ENCODE measurements at regions not wholly inside any gene's neighbourhood (a gene's known extent, or its start where the extent isn't known, plus 50 kb on each side); places are given as distances from the start of the nearest gene placed in this dataset.

DNA sequence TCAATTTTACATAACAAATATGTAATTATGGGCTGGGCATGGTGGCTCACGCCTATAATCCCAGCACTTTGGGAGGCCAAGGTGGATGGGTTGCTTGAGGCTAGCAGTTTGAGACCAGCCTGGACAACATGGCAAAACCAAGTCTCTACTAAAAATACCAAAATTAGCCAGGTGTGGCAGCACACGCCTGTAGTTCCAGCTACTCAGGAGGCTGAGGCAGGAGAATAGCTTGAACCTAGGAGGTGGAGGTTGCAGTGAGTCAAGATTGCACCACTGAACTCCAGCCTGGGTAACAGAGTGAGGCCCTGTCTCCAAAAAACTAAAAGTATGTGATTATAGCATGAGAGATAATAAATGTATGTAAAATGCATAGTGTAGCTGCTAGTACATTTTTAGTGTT is 229.0 kb downstream of the PPARGC1A start:
- no peak for DNase-seq

DNA sequence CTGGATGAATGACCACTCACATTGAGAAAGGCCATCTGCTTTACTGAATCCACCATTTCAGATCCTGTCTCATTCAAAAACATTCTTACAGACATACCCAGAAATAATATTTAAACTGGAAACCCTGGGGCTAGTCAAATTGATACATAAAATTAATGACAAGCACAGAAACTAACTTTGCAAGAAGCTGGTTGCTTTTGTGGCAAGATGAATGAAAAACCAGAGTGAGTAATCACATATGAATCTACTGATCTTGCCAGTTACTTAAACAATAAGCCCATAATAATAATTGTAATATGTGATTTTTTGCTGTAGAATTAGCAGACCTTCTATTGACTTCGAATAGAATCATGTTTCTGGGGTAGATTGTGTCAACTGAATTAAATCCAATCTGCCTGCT is 235.1 kb downstream of the PPARGC1A start:
- DNase-seq = no peak

- no peak for DNase-seq
Measured at GRCh38 chr4:23648854-23649596, 240.8 kb downstream of the PPARGC1A start.

DNA sequence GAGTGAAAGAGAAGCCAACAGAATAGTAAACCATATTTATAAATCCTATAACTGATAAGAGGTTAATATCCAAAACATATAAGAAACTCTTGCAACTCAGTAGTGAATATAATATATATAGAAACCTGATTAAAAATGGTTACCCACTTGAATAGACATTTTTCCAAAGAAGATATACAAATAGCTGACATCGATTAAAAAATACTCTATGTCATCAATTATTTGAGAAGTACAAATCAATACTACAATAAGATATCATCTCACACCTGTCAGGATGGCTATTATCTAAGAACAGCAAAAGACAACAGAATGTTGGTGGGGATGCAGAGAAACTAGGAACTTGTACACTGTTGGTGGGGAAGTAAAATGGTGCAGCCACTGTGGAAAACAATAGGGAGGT is 254.4 kb downstream of the PPARGC1A start:
- DNase-seq = no peak

GRCh38 chr4:23631255-23631950 is 258.4 kb downstream of the PPARGC1A start:
- no peak for DNase-seq

DNA sequence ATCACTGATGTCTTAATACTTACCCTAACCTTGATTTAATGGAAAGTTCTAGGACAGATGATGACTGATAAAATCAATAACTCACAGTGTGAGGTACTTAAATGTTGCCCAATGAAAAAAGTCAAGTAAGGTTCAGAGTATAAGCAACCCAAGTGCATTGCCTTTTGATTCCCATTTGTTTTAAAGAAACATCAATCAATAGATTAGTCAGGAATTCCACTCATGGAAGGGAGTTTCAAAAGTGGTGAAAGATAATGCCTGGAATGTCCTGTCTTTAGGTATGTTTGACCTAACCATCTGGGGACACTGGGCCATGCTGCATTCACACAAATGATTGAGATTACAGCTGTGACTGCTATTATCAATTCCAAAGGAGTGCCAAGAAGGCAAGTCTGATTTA is 259.7 kb downstream of the PPARGC1A start:
- no peak for DNase-seq

DNA sequence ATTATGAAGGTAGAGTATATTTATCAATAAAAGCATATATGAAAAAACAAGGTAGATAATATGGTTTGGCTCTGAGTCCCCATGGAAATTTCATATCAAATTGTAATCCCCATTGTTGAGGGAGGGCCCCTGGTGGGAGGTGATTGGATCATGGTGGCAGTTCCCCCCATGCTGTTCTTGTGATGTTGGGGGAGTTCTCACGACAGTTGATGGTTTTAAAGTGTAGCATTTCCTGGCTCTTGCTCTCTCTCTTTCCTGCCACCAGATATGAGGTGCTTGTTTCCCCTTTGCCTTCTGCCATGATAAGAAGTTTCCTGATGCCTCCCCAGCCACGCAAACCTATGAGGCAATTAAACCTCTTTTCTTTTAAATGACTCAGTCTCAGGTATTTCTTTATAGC is 260.4 kb downstream of the PPARGC1A start:
- no peak for DNase-seq

DNA sequence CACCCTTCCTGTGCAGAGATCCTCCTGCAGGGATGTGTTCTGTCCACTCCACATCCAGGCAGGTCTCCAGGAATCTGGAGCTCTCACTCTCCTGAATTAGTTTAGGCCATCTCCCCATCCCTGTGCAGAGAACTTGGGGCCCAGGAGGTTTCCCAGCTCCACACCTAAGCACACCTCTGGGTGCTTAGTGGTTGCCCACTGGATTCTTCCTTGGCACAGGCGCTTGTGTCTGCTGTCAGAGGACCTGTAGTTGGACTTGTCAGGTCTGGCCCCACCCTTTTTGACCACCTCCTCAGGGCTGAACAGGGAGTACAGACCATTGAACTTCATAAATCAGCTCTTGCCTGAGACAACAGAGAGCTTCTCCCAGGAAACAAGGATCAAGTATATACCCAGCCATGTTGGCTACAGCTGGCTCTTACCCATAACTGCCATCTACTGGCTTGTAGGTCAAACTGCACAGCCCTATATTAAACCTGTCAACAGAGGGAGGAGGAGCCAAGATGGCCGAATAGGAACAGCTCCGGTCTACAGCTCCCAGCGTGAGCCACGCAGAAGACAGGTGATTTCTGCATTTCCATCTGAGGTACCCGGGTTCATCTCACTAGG is 275.5 kb downstream of the PPARGC1A start:
- no peak for DNase-seq

DNA sequence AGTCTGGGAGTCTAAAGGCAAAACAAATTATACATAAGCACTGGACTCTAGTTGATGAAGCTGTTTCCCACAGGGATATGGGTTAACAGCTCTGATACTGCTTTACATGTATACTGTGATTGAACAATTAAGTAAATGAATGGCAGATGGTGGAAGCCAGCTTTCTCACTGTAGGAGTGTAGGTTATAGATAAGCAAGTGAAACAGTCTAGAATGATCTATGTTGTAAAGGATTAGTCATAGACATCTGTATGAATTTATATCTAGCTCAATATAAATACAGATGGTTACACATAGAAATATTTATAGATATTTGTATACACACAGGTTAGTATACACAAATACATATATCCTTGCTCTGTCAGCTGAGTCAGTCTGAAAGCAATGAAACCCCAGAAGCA is 276.1 kb downstream of the PPARGC1A start:
- DNase-seq = no peak

GRCh38 chr4:23602720-23603119 is 287.1 kb downstream of the PPARGC1A start:
- DNase-seq = no peak

GRCh38 chr4:23594125-23594524 is 295.7 kb downstream of the PPARGC1A start:
- DNase-seq = no peak

DNA sequence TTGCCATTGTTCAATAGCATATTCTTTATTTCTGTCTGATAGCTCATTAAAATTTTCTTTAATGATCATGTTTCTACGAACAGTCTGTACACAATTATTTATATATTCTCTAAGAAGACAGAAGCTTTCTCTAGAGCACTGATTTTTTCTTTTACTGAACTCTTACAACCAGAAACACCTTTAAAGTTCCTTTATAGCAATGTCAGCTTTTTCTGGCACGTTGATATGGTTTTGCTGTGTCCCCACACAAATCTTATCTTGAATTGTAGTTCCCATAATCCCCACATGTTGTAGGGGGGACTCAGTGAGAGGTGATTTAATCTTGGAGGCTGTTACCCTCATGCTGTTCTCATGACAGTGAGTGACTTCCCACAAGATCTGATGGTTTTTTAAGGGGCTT is 299.4 kb downstream of the PPARGC1A start:
- no peak for DNase-seq

DNA sequence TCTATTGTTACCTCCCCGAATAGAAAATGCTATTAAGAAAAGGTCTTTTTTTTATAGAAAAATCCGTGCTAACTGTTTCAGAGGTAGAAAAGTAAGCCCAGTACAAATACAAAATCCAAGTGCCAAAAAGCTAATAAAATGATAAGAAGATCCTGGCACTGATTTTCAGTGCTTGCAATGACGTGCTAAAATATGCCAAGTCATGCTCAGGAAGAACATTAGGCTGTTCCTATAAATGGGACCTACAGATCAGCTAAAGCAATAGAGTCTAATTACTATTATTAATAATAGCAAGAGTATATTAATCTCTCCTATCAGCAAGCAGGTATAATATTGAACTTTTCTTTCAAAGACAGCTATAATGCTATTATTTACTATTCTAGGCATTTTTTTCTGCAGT is 305.8 kb downstream of the PPARGC1A start:
- DNase-seq = no peak

DNA sequence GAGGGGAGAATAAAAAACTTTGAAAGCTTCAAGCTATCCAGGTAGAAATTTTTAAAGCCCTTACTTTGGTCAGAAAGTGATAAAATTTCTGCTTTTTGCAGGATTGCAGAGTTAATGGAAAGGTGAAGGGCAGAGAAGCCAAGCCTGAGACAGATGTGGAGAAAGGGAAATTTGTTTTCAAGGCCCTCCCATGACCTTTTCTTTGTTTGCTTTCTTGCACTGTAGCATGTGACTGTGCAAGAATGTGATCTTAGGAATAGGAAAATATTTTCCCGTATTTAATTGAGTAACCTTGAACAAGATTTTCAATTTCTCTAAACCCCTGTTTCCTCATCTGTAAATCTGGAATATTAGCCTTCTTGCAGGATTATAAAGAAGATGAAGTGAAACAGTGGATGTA is 307.2 kb downstream of the PPARGC1A start:
- DNase-seq = no peak

DNA sequence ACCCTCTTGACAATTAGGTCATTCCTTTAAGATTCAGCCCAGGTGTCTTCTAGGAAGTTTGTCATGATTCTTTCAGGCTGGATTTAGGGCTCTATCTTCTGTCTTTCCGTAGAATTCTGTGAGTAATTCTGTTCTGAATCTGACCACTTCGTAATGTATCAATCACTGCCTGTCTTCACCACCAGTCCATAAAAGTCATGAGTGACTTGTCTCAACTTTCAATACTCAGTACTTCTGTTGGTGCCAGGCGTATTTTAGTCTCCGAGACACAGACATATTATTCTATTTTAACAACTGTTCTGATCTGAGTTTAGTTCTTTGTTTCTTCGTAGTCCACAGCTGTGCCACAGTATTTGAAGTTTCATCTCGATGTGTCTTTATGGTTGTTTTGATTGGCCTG is 310.7 kb downstream of the PPARGC1A start:
- no peak for DNase-seq

DNA sequence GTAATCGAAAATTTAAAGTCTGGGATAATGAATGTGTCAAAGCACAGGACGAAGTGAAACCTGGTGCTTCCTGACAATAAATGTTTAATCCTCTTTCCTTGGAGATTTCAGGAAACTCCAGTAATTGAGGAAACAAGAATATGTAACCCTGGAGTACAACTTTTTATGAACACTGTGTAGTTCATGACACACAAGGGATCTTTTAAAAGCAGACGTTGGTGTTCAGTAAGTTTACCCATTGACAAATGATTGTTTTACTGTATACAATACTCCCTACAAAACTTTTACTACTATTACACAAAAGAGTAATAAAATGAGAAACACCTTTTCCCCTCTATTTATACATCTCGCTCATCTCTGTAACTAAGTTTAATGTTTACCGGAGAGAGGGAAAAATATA is 312.4 kb downstream of the PPARGC1A start:
- DNase-seq = no peak

DNA sequence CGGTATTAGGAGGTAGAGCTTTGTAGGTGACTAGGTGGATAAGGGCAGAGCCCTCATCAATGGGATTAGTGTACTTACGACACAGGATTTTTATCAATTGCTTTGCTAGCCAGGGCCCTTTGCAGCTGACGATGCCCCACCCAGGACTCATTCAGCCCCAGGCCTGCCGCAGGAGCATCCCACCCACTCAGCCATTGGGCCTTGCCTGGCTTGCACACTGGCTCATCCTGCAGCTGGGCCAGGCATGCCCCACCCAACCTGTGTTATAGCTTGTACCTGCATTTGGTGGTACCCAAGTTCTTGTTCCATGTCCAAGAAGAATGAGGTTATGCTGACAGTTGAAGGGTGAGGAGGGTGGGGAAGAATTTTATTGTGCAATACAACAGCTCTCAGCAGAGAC is 317.5 kb downstream of the PPARGC1A start:
- no peak for DNase-seq

GRCh38 chr4:23567338-23567737 is 322.5 kb downstream of the PPARGC1A start:
- DNase-seq = no peak

DNA sequence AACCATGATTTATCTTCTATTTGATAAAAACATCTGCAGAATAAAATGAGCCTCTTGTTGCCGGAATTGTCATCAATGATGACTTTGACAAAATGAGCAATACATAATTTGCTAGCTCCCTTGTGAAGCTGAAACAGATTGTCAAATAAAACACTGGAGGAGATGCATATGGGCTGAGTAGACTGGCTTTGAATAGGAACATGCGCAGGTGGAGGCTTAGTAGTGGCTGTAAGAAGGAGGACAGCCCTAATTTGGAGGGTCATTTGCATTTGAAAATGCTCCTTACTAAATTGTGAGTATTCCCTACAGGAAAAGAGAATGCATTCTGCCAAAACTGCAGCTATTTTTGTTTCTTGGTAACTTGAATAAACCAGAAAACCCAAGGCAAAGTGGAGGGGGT is 329.1 kb downstream of the PPARGC1A start:
- DNase-seq = no peak

GRCh38 chr4:23558101-23558500 is 331.7 kb downstream of the PPARGC1A start:
- DNase-seq = no peak

GRCh38 chr4:23547601-23548000 is 342.2 kb downstream of the PPARGC1A start:
- no peak for DNase-seq

- no peak for DNase-seq
Measured at GRCh38 chr4:23547096-23547495, 342.8 kb downstream of the PPARGC1A start.

DNA sequence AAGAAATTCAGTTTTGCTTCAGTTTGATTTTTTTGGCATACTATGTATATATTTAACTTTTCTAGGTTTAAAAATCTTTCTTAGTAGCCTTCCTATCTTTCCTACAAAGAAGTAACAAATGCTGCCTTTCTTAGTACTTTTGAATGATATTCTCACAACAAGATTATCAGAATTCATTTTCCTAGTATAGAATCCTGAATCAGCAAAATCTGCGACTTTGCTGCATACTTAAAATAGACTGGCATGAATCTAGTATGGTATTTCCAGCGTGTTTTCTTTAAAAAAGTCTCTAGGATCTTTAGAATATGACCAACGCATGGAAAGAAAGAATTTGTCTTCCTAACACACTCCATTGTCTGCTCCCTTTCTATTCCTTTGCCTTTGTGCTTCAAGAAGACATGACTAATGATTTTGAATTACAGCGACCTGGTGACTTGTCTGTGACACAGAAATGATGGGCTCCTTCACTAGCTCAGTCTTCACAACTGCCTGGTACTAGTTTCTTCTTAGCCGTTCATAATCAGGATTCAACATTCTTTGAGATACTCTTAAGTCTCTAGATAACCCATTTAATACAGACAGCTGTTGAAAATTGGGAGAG is 349.8 kb downstream of the PPARGC1A start:
- DNase-seq = no peak

DNA sequence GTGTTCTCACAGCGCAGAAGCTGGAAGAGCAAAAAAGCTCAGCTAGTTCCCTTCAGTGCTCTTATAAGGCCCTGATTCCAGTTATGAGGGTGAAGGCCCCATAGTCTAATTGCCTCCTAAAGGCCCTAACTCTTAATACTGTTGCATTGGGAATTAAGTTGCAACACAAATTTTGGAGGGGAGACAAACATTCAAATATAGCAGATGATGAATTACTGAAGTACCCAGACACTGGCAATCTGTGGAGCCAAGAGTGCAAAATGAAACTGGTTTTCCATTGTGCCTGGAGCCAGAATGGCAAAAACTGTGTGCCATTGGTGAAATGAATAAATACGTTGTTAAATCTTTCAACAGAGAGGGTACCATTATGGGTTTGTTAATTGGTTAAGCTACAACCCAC is 356.0 kb downstream of the PPARGC1A start:
- DNase-seq = no peak

Measured in fibroblast of skin of right quadriceps (primary cell).